AG09309 (cell line): ENCODE measurements at regions not wholly inside any gene's neighbourhood (a gene's known extent, or its start where the extent isn't known, plus 50 kb on each side); places are given as distances from the start of the nearest gene placed in this dataset.

Experiments
- DNase-seq: peaks from one replicate; pipeline ENCODE4 v3.0.0-alpha.2; 2010; ENCODE audit warnings: low read depth
- H3K4me3 ChIP-seq: 2 replicates; pipeline ENCODE4 v1.5.1; 2011; ENCODE audit warnings: mild to moderate bottlenecking, low read depth, low read length, moderate library complexity; ENCODE audit not compliant: control insufficient read depth
- CTCF ChIP-seq: IDR thresholded peaks from 2 replicates; pipeline ENCODE4 v1.5.1; 2011; ENCODE audit warnings: mild to moderate bottlenecking, low read depth, low read length, inconsistent platforms; ENCODE audit not compliant: insufficient read depth, control insufficient read depth; ENCODE audit errors: missing control alignments

GRCh38 chr14:50052517-50052916 lies 63.9 kb downstream of the VCPKMT start:
- DNase-seq = no peak
- TF ChIP-seq CTCF = no peak
- no peak overlapping the region for H3K4me3 ChIP-seq

DNA sequence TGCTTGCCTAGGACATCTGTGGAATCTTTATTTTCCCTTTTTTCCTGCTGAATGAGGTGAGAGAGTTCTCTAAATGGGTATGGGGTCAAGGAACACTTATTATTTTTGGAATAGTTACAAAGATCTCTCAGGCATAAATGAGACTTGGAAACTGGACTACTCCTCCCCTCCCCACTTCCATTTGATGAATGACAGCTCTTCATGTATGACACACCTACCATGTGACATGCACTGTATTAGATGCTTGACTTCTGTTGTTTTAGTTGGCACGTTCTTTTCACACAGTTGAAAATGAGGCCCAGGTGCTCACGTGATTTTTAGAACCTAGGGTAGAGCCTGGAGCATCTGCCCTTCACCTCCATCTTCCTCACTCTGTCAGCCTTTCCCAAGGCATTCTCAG lies 62.4 kb downstream of the VCPKMT start:
- no peak for TF ChIP-seq CTCF
- no peak for DNase-seq
- no peak overlapping the region for H3K4me3 ChIP-seq

DNA sequence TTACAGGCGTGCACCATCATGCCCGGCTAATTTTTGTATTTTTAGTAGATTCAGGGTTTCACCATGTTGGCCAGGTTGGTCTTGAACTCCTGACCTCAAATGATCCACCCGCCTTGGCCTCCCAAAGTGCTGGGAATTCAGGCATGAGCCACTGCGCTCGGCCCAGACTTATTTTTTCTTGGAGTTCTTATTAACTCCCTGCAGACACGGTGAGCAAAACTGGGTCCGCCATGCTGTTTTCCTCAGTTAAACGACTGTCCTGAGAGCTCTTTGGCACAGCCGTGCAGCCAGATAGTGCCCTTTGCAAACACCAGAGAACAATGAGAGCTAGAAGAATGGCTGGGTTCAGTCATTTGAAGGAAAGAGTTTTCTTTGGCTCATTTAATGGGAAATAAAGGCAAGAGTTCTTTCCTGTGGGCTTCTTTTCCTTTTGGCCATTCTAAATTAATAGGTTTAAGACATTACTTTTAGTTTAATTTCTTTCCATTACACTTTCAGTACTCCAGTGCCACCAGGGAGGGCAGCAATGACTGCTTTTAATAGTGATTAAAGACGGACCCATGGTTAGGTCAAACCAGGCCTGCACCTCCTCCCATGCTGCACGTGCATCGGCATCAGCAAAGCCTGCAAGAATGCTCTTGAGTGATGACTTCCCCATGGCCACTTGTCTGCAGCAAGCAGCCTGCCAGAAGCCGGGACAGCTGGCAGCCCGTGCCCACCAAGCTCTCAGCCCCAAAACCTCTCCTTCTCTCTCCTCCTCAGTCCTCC lies 60.7 kb downstream of the VCPKMT start:
- no peak for DNase-seq
- no peak overlapping the region for H3K4me3 ChIP-seq
- no peak for TF ChIP-seq CTCF

DNA sequence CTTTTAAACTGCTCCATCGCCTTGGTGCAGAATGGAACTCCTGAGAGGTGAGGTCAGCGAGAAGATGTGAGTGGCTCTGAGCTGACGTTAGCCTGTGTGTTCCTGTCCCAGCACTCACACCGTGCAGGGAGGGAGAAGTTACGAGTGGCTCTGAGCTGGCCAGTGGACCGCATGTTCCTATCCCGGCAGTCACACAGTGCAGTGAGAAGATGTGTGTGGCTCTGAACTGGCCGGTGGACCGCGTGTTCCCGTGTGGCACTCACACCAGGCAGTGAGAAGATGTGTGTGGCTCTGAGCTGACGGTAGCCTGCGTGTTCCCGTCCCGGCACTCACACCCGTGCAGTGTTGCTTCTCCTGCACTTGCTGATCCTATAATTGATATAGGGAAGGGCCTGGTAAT lies 59.9 kb downstream of the VCPKMT start:
- no peak overlapping the region for H3K4me3 ChIP-seq
- TF ChIP-seq CTCF = no peak
- no peak for DNase-seq

DNA sequence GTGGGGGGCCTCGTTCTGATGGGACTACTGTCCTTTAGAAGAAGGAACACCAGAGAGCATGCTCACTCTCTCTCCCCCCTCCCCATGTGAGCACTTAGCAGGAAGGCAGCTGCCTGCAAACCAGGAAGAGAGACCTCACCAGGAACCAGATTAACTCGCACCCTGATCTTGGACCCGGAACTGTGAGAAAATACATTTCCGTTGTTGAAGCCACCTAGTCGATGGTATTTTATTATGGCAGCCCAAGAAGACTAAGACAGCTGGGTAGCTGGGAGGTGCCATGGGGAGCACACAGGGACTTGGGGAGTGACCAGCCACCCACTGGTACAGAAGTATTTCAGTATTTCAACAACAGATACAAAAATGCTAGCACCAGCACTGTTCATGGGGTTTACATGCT lies 59.0 kb downstream of the VCPKMT start:
- DNase-seq = no peak
- no peak overlapping the region for H3K4me3 ChIP-seq
- no peak for TF ChIP-seq CTCF

GRCh38 chr14:50058113-50058512 lies 58.3 kb downstream of the VCPKMT start:
- DNase-seq = no peak
- no peak overlapping the region for H3K4me3 ChIP-seq
- TF ChIP-seq CTCF = no peak
